ENCODE measurements at regions not wholly inside any gene's neighbourhood (a gene's known extent, or its start where the extent isn't known, plus 50 kb on each side); places are given as distances from the start of the nearest gene placed in this dataset.

- TF ChIP-seq CTCF (conservative IDR thresholded peaks at IDR 0.05; ENCODE audit: low read length) (no peak), EZH2phosphoT487 (IDR thresholded peaks at IDR 0.05; ENCODE audit: borderline replicate concordance, low read depth, low read length) (no peak)
These were observed 59.2 kb upstream of the CD99 start for GRCh38 chrX:2631743-2632532.
